ENCODE measurements at regions not wholly inside any gene's neighbourhood (a gene's known extent, or its start where the extent isn't known, plus 50 kb on each side); places are given as distances from the start of the nearest gene placed in this dataset.

GRCh38 chr7:124263232-124263827, 230.5 kb upstream of the TMEM229A start:
- H3K27ac Mint-ChIP-seq, result no peak overlapping the region
- H3K36me3 Mint-ChIP-seq (ENCODE audit: low read depth), result no peaks in the 10 kb centered on the region
- H3K4me3 Mint-ChIP-seq, result no peak overlapping the region
- no peak for TF ChIP-seq CTCF (IDR thresholded peaks at IDR 0.05; ENCODE audit: unreplicated experiment in 3 of 3)
- H3K27me3 Mint-ChIP-seq (ENCODE audit: low read depth), result no peaks in the 10 kb centered on the region
- no peaks in the 10 kb centered on the region for H3K9me3 Mint-ChIP-seq
- no peaks in the 10 kb centered on the region for H3K4me1 Mint-ChIP-seq

- no peak overlapping the region for H3K4me3 Mint-ChIP-seq
- no peak for TF ChIP-seq CTCF (IDR thresholded peaks at IDR 0.05; ENCODE audit: unreplicated experiment in 3 of 3)
- H3K9me3 Mint-ChIP-seq, result no peaks in the 10 kb centered on the region
- no peaks in the 10 kb centered on the region for H3K4me1 Mint-ChIP-seq
- no peaks in the 10 kb centered on the region for H3K36me3 Mint-ChIP-seq (ENCODE audit: low read depth)
- no peaks in the 10 kb centered on the region for H3K27me3 Mint-ChIP-seq (ENCODE audit: low read depth)
- no peak overlapping the region for H3K27ac Mint-ChIP-seq
These were observed 228.8 kb upstream of the TMEM229A start for GRCh38 chr7:124261710-124262109.

GRCh38 chr7:124257638-124258308, 224.9 kb upstream of the TMEM229A start:
- Mint-ChIP-seq H3K4me1 (no peaks in the 10 kb centered on the region), H3K9me3 (no peaks in the 10 kb centered on the region), H3K27ac (no peak overlapping the region), H3K36me3 (ENCODE audit: low read depth) (no peaks in the 10 kb centered on the region), H3K27me3 (ENCODE audit: low read depth) (no peaks in the 10 kb centered on the region), H3K4me3 (no peak overlapping the region)
- no peak for TF ChIP-seq CTCF (IDR thresholded peaks at IDR 0.05; ENCODE audit: unreplicated experiment in 3 of 3)

GRCh38 chr7:124255041-124255655, 222.3 kb upstream of the TMEM229A start:
- Mint-ChIP-seq H3K9me3 (no peaks in the 10 kb centered on the region), H3K4me3 (no peak overlapping the region), H3K36me3 (ENCODE audit: low read depth) (no peaks in the 10 kb centered on the region), H3K4me1 (peaks cover 8% of the 10 kb centered on the region), H3K27me3 (ENCODE audit: low read depth) (no peaks in the 10 kb centered on the region), H3K27ac (peak overlapping the region in 1 of 3 experiments; percentile 66)
- TF ChIP-seq CTCF (IDR thresholded peaks at IDR 0.05; ENCODE audit: unreplicated experiment in 3 of 3), result no peak

- H3K27ac Mint-ChIP-seq, result no peak overlapping the region
- H3K4me1 Mint-ChIP-seq, result peaks cover 8% of the 10 kb centered on the region
- H3K27me3 Mint-ChIP-seq (ENCODE audit: low read depth), result no peaks in the 10 kb centered on the region
These were observed 221.5 kb upstream of the TMEM229A start for GRCh38 chr7:124254396-124254795.

More at GRCh38 chr7:124254396-124254795, 221.5 kb upstream of the TMEM229A start:
- TF ChIP-seq CTCF (IDR thresholded peaks at IDR 0.05; ENCODE audit: unreplicated experiment in 3 of 3), result no peak
- no peaks in the 10 kb centered on the region for H3K9me3 Mint-ChIP-seq
- no peaks in the 10 kb centered on the region for H3K36me3 Mint-ChIP-seq (ENCODE audit: low read depth)
- no peak overlapping the region for H3K4me3 Mint-ChIP-seq
